ENCODE measurements at regions not wholly inside any gene's neighbourhood (a gene's known extent, or its start where the extent isn't known, plus 50 kb on each side); places are given as distances from the start of the nearest gene placed in this dataset.

- Mint-ChIP-seq H3K4me3 (no peak overlapping the region), H3K4me1 (ENCODE audit: low read depth) (no peaks in the 10 kb centered on the region), H3K27me3 (no peaks in the 10 kb centered on the region), H3K9me3 (peaks cover 30% of the 10 kb centered on the region), H3K36me3 (ENCODE audit: low read depth) (no peaks in the 10 kb centered on the region), H3K27ac (no peak overlapping the region)
- intact Hi-C loops (cut with micrococcal nuclease): no loop called here
Observed at GRCh38 chr5:3400659-3401058, 195.0 kb upstream of the IRX1 start.

- no peaks in the 10 kb centered on the region for H3K27me3 Mint-ChIP-seq
- no peaks in the 10 kb centered on the region for H3K4me1 Mint-ChIP-seq (ENCODE audit: low read depth)
- intact Hi-C loops (cut with micrococcal nuclease): no loop called here
- peaks cover 16% of the 10 kb centered on the region for H3K9me3 Mint-ChIP-seq
- H3K36me3 Mint-ChIP-seq (ENCODE audit: low read depth): no peaks in the 10 kb centered on the region
- H3K27ac Mint-ChIP-seq: no peak overlapping the region
- H3K4me3 Mint-ChIP-seq: no peak overlapping the region
Observed at GRCh38 chr5:3394891-3395599, 200.6 kb upstream of the IRX1 start.

DNA sequence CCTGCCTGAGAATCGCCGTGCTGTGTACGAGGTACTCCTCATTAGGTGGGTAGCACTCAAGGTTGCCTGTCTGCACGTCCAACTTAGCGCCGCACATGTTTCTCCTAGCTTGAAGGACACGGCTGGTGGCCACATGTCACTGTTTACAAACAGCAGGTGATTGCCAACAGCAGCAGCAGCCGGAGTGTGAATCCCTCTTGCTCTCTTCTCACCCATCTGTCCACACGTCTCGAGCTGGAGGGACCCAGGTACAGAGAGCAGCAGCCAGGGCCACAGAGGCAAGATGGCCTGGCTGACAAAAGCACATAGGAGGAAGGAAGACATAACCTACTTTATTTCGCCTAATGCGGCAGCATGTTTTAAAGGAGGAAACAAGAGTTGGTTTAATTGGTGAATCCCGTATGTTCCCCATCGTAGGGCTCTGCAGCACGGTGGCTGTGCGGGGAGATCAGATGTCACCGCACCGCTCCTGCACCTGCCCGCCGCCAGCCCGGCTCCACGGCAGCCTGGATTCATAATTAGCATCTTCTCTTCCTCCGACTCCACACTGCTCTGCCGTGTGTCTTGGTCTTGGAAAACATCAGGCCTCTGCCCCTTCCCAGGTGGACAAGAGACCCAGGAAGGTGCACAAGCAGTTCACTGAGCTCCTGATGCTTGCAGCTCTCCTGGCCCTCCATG is 201.6 kb upstream of the IRX1 start:
- Mint-ChIP-seq H3K27ac (no peak overlapping the region), H3K36me3 (ENCODE audit: low read depth) (no peaks in the 10 kb centered on the region), H3K4me3 (no peak overlapping the region), H3K4me1 (ENCODE audit: low read depth) (no peaks in the 10 kb centered on the region), H3K27me3 (no peaks in the 10 kb centered on the region), H3K9me3 (peaks cover 6% of the 10 kb centered on the region)
- intact Hi-C loops (cut with micrococcal nuclease): no loop called here

- H3K36me3 Mint-ChIP-seq (ENCODE audit: low read depth): no peaks in the 10 kb centered on the region
- H3K9me3 Mint-ChIP-seq: no peaks in the 10 kb centered on the region
- H3K4me1 Mint-ChIP-seq (ENCODE audit: low read depth): no peaks in the 10 kb centered on the region
Observed at GRCh38 chr5:3393122-3393919, 202.3 kb upstream of the IRX1 start.

DNA sequence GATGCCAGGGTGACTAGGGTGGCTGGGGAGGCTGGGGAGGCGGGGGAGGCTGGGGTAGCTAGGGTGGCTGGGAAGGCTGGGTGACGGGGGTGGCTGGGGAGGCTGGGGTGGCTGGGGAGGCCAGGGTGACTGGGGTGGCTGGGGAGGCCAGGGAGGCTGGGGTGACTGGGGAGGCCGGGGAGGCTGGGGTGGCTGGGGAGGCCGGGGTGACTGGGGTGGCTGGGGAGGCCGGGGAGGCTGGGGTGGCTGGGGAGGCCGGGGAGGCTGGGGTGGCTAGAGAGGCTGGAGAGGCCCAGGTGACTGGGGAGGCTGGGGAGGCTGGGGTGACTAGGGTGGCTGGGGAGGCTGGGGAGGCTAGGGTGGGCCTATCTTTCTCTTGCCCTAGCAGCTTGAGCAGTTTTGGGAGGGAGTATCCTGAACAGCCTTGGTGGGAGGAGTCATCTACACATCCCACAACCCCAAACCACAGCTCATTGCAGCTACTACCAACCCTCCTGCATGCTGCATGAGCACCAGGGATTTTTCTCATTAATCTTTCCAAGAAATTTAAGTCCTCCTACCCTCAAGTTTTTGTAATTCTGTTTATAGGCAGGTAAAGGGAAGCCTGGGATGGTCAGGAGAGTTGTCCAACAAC is 203.2 kb upstream of the IRX1 start:
- intact Hi-C loops (cut with micrococcal nuclease): no loop called here
- Mint-ChIP-seq H3K4me3 (no peak overlapping the region), H3K4me1 (ENCODE audit: low read depth) (no peaks in the 10 kb centered on the region), H3K27ac (no peak overlapping the region), H3K36me3 (ENCODE audit: low read depth) (no peaks in the 10 kb centered on the region), H3K27me3 (no peaks in the 10 kb centered on the region), H3K9me3 (no peaks in the 10 kb centered on the region)

More at GRCh38 chr5:3393122-3393919, 202.3 kb upstream of the IRX1 start:
- no peaks in the 10 kb centered on the region for H3K27me3 Mint-ChIP-seq
- intact Hi-C loops (cut with micrococcal nuclease): no loop called here
- no peak overlapping the region for H3K4me3 Mint-ChIP-seq
- H3K27ac Mint-ChIP-seq: no peak overlapping the region

- intact Hi-C loops (cut with micrococcal nuclease): no loop called here
- Mint-ChIP-seq H3K9me3 (no peaks in the 10 kb centered on the region), H3K4me1 (ENCODE audit: low read depth) (no peaks in the 10 kb centered on the region), H3K4me3 (no peak overlapping the region), H3K27me3 (no peaks in the 10 kb centered on the region), H3K36me3 (ENCODE audit: low read depth) (no peaks in the 10 kb centered on the region), H3K27ac (no peak overlapping the region)
Observed at GRCh38 chr5:3391210-3391609, 204.4 kb upstream of the IRX1 start.

GRCh38 chr5:3389471-3390026 is 206.1 kb upstream of the IRX1 start:
- Mint-ChIP-seq H3K27me3 (no peaks in the 10 kb centered on the region), H3K4me1 (ENCODE audit: low read depth) (no peaks in the 10 kb centered on the region)
- intact Hi-C loops (cut with micrococcal nuclease): no loop called here

GRCh38 chr5:3386637-3387036 is 209.0 kb upstream of the IRX1 start:
- Mint-ChIP-seq H3K9me3 (peaks cover 16% of the 10 kb centered on the region), H3K4me3 (no peak overlapping the region), H3K36me3 (ENCODE audit: low read depth) (no peaks in the 10 kb centered on the region), H3K4me1 (ENCODE audit: low read depth) (no peaks in the 10 kb centered on the region), H3K27ac (no peak overlapping the region), H3K27me3 (no peaks in the 10 kb centered on the region)
- intact Hi-C loops (cut with micrococcal nuclease): no loop called here

More at GRCh38 chr5:3389471-3390026, 206.1 kb upstream of the IRX1 start:
- Mint-ChIP-seq H3K27ac (no peak overlapping the region), H3K4me3 (no peak overlapping the region), H3K9me3 (no peaks in the 10 kb centered on the region), H3K36me3 (ENCODE audit: low read depth) (no peaks in the 10 kb centered on the region)

DNA sequence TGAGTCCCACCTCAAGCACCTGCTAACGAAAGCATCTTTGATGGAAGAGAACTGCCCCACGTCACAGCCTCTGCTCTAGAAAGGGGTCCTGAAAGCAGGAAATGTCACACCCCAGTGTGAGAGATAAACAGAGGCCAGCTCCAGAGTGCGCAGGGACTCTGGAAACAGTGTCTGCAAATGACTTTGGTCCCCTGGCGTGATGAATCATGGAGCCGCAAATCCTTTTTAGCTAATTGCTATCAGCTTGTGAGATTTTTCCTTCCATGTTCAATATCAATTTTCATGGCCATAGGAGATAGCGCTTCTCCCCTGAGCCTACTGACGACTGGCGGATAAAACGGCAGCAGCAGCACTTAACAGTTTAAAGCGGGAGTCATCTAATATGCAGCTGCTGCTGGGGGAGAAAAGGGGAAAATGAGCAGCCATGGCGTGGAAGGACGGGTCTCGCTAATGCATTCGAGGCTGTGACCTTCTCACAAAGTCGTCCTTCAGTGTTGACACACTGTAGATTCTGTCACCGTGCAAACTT is 209.6 kb upstream of the IRX1 start:
- Mint-ChIP-seq H3K27me3 (no peaks in the 10 kb centered on the region), H3K4me1 (ENCODE audit: low read depth) (no peaks in the 10 kb centered on the region)

GRCh38 chr5:3384531-3384930 is 211.1 kb upstream of the IRX1 start:
- no peaks in the 10 kb centered on the region for H3K36me3 Mint-ChIP-seq (ENCODE audit: low read depth)
- H3K27me3 Mint-ChIP-seq: no peaks in the 10 kb centered on the region
- no peak overlapping the region for H3K4me3 Mint-ChIP-seq
- no peaks in the 10 kb centered on the region for H3K4me1 Mint-ChIP-seq (ENCODE audit: low read depth)
- intact Hi-C loops (cut with micrococcal nuclease): no loop called here
- peaks cover 21% of the 10 kb centered on the region for H3K9me3 Mint-ChIP-seq
- H3K27ac Mint-ChIP-seq: no peak overlapping the region

More for the DNA sequence above, 209.6 kb upstream of the IRX1 start:
- Mint-ChIP-seq H3K27ac (no peak overlapping the region), H3K9me3 (peaks cover 21% of the 10 kb centered on the region), H3K4me3 (no peak overlapping the region), H3K36me3 (ENCODE audit: low read depth) (no peaks in the 10 kb centered on the region)
- intact Hi-C loops (cut with micrococcal nuclease): no loop called here

- no peak overlapping the region for H3K27ac Mint-ChIP-seq
- no peaks in the 10 kb centered on the region for H3K27me3 Mint-ChIP-seq
- H3K36me3 Mint-ChIP-seq (ENCODE audit: low read depth): no peaks in the 10 kb centered on the region
- H3K4me1 Mint-ChIP-seq (ENCODE audit: low read depth): no peaks in the 10 kb centered on the region
- H3K4me3 Mint-ChIP-seq: no peak overlapping the region
- intact Hi-C loops (cut with micrococcal nuclease): no loop called here
- peaks cover 22% of the 10 kb centered on the region for H3K9me3 Mint-ChIP-seq
Observed at GRCh38 chr5:3382782-3383181, 212.8 kb upstream of the IRX1 start.

DNA sequence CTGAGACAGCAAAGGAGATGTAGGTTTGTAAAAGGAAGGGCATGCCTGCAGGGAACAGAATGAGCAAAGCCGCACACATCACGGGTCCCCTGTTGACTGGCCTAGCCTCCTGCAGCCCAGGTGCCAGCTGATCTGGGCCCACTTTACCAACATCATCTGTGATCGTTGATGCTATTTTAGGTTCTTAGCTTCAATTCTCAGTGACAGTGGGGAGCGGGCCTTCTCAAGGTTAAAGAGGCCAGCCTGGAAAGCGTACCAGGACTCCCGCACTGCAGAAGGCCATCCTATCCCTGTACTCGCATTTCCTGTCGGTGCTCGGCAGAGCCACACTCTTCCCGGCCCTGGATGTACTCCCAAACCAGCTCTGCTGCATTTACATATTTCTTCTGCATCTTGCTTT is 213.5 kb upstream of the IRX1 start:
- Mint-ChIP-seq H3K27ac (no peak overlapping the region), H3K27me3 (no peaks in the 10 kb centered on the region), H3K4me3 (no peak overlapping the region), H3K36me3 (ENCODE audit: low read depth) (no peaks in the 10 kb centered on the region), H3K9me3 (peaks cover 28% of the 10 kb centered on the region), H3K4me1 (ENCODE audit: low read depth) (no peaks in the 10 kb centered on the region)
- intact Hi-C loops (cut with micrococcal nuclease): no loop called here

DNA sequence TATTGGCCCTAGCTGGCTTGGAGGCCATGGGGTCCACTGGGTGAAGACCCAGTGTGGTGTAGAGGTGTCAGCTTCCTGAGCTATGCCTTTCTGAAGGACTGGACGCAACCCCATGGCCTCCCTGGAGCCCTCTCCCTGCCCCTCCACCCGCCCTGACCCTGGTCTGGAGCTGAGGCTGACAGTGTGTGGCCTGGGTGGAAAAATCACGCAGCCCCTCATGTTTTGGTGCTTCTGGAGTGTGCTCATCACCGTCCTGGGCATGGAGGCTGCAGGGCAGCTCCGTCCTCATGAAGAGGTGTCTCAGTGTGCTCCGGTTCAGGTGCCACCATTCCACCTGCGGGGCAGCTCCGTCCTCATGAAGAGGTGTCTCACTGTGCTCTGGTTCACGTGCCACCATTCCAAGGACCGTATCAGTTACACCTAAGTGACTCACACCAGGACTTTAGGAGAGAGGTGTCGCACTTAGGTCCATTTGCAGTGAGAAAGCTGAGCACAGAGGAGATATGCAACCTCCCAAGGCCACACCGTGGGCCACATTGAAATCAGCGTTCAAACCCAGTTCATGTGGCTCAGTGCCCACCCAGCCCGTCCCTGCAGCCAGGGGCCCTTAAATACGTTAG is 214.3 kb upstream of the IRX1 start:
- Mint-ChIP-seq H3K4me3 (no peak overlapping the region), H3K4me1 (ENCODE audit: low read depth) (no peaks in the 10 kb centered on the region), H3K36me3 (ENCODE audit: low read depth) (no peaks in the 10 kb centered on the region), H3K9me3 (peaks cover 31% of the 10 kb centered on the region), H3K27me3 (no peaks in the 10 kb centered on the region), H3K27ac (no peak overlapping the region)
- intact Hi-C loops (cut with micrococcal nuclease): no loop called here
